RCC 7860 (cell line): ENCODE measurements at regions not wholly inside any gene's neighbourhood (a gene's known extent, or its start where the extent isn't known, plus 50 kb on each side); places are given as distances from the start of the nearest gene placed in this dataset.

ENCODE experiments used
- DNase-seq: peaks from one replicate; pipeline ENCODE4 v3.0.0-alpha.2; 2015; ENCODE audit warnings: low spot score
- FAIRE-seq: peaks from 2 replicates; lab custom pipeline; 2012; peaks lifted over from hg19 to GRCh38; lab: Jason Lieb, UNC

DNA sequence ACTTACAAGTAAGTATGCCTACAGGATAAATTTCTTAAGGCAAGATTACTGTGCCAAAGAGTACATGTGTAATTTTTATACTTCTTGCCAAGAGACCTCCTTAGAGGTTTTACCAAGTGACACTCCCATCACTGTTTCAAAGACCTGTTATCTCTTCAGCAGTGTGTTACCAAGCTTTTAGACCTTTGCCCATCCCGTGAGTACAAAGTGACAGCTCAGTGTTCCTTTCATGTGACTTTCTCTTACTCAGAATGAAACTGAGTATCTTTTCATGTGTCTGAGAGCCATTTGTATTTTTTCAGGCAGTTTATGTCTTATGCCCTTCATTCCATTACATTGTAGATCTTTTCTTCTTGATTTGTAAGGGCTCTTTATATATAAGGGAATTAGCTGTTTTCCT is 287.5 kb upstream of the SALL3 start:
- FAIRE-seq (no peak), DNase-seq (no peak)

GRCh38 chr18:78693429-78693828 is 286.2 kb upstream of the SALL3 start:
- no peak for FAIRE-seq
- no peak for DNase-seq

DNA sequence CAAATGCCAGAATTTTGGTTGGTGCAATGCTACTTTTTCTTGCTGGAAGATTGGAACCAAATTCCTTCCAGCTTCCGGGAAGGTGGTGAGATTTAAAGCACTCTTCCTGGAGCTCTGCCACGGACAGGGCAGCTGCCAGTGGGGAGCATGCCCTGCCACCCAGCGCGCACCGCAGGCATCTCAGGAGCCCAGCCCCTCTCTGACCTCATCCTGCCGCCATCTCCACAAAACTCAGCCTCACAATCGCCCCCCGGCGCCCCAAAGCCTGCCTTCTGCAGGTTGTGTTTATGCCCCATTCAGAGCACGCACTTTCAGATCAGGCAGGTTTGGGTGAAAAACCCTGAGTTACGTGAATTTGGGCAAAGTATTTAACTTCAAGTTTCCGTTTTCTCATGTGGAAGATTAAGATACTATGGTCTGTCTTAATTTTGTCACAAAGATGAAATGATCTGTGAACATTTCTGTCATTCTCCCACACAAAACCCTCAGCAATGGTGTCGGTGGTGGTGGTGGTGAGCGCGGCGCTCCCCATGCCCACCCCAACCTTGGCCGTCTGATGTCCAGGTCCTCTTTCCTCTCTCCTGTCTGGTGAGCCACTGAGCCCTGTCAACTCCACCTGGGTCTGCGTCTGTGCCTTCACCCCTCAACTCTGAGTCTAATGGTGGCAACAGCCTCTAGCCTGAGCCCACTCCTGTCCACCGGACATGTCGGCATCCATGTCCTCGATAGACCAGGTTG is 282.8 kb upstream of the SALL3 start:
- DNase-seq (no peak), FAIRE-seq (no peak)

GRCh38 chr18:78697446-78697845 is 282.2 kb upstream of the SALL3 start:
- DNase-seq, result no peak

GRCh38 chr18:78698914-78699313 is 280.7 kb upstream of the SALL3 start:
- no peak for FAIRE-seq
- no peak for DNase-seq

More at GRCh38 chr18:78697446-78697845, 282.2 kb upstream of the SALL3 start:
- FAIRE-seq, result no peak

- DNase-seq, result no peak
- FAIRE-seq, result no peak
These were observed 280.1 kb upstream of the SALL3 start for GRCh38 chr18:78699499-78699898.

- DNase-seq (no peak), FAIRE-seq (no peak)
These were observed 277.7 kb upstream of the SALL3 start for GRCh38 chr18:78701771-78702396.

GRCh38 chr18:78703291-78703690 is 276.3 kb upstream of the SALL3 start:
- DNase-seq (no peak), FAIRE-seq (no peak)

DNA sequence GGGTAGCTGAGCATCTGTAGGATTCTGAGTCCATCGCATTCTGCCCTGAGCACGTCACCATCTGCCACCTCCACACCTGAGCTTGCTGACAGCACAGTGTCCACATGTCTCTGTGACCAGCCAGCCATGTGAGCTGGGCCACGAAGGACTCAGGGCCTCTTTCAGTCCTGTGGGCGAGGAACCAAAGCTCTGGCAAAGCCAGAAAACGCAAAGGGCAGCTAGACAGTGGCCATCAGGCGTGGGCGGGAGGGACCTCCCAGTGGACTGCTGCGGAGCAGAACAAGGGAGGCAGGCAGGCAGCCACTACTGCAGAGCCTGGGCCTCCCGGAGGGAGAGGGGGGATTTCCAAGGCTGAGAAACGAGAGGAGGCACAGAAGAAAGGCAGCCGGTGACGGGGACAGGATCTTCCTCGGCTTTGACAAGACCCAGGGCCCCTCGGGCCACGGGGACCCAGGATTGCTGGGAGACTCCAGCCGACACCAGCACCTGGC is 274.6 kb upstream of the SALL3 start:
- FAIRE-seq (no peak), DNase-seq (no peak)

- no peak for FAIRE-seq
- no peak for DNase-seq
These were observed 270.3 kb upstream of the SALL3 start for GRCh38 chr18:78709261-78709809.

- FAIRE-seq (no peak), DNase-seq (no peak)
These were observed 268.3 kb upstream of the SALL3 start for GRCh38 chr18:78711316-78711715.

GRCh38 chr18:78711971-78712370 is 267.6 kb upstream of the SALL3 start:
- no peak for FAIRE-seq
- no peak for DNase-seq

DNA sequence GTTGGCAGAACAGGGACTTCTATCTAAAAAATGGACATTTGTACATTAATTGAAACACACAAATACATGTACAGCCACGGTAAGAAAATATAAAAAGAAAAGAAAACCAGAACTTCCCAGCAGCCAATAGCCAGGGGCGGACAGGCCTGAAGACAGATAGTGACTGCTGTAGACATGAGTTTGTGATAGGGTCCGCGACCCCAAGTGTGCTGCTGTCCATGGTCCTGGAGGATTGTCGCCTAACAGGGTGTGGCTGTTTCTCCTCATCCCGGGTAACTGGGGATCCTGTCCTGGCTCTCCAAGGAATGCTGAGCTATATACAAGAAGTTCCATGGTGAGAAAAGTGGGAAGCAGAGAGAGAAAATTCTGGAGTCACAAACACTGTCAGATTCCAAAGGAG is 266.5 kb upstream of the SALL3 start:
- FAIRE-seq, result no peak
- no peak for DNase-seq

DNA sequence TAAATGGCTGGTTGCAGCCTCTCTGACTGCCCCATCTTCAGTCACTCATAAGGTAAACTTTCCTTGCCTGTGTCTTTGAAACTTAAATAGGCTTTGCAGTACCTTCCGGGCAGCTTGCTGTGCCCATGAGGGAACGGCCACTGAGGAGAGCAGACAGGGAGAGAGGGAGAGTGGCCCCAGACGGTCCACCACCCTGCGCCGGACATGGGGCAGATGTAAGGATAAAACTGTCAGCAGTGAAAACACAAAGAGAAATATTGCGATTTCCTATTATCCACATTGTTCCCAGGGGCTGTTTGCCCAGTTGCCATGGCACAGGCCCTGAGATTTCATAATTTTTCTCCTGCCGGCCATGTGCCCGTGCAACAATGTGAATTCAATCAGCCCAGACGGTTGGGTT is 265.9 kb upstream of the SALL3 start:
- FAIRE-seq (no peak), DNase-seq (no peak)

GRCh38 chr18:78716022-78716421 is 263.6 kb upstream of the SALL3 start:
- DNase-seq, result no peak
- FAIRE-seq, result no peak

DNA sequence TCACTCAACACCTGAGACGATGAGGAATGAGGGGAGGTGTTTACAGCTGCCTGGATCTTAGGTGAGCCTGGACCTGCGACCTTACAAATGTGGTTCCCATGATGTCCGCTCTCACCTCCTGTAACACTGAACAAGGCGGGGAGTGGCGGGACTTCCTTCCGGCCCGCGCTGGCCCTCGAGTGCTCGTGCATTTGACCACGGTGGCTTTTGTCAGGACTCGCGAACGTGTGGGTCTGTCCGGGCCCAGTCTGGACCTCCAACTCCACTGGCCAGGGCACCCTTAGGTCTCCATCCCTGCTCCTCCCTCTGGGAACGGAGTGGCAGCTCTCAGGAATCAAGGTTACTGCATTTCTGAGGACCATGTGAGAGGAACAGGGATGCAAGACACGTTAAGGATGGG is 263.0 kb upstream of the SALL3 start:
- DNase-seq, result no peak
- no peak for FAIRE-seq

- FAIRE-seq, result no peak
These were observed 262.4 kb upstream of the SALL3 start for GRCh38 chr18:78717051-78717765.

DNA sequence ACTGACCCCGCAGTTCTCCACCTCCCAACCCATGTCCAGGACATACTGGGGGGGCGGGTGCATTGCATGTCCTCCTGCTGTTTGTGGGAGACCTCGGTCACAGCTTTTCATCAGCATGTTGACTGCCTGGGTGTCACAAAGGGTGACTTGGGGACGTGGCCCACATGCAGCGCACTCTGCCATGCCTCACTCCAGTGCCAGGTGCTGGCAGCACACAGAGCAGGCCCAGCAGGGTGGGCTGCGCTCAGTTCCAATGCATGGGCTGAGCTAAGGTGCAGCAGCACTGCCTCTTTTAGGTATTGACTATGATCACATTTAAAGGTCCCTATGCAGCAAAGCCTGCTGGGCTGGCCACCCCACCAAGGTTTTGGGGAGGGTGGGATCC is 261.9 kb upstream of the SALL3 start:
- FAIRE-seq, result no peak
- DNase-seq, result no peak

More at GRCh38 chr18:78717051-78717765, 262.4 kb upstream of the SALL3 start:
- DNase-seq, result no peak

- FAIRE-seq (no peak), DNase-seq (no peak)
These were observed 259.8 kb upstream of the SALL3 start for GRCh38 chr18:78719821-78720220.

GRCh38 chr18:78720456-78721237 is 259.0 kb upstream of the SALL3 start:
- FAIRE-seq, result no peak
- no peak for DNase-seq
